ENCODE measurements at regions not wholly inside any gene's neighbourhood (a gene's known extent, or its start where the extent isn't known, plus 50 kb on each side); places are given as distances from the start of the nearest gene placed in this dataset.
"Not testable (repeated sequence)": the region's sequence is repeated elsewhere in the genome, so short reads cannot be mapped to it uniquely, and the experiment has no call there.

- intact Hi-C loops (cut with micrococcal nuclease); CTCF ChIA-PET; H3K18ac ChIP-seq (ENCODE audit: low read depth, low read length); BruUV-seq (replicated peaks); H2BK120ac ChIP-seq (ENCODE audit: low read depth, low read length); H3K79me1 ChIP-seq (ENCODE audit: low read depth in 1 of 2, low read length in 2 of 2); H3K4me2 ChIP-seq (ENCODE audit: low read depth, low read length); in situ Hi-C loops (cut with MboI; ENCODE audit: low sequenced_read_pairs); dilution Hi-C loops (cut with HindIII; ENCODE audit: low sequenced_read_pairs, unreplicated experiment); H2BK5ac ChIP-seq (ENCODE audit: low read depth, low read length, poor library complexity, severe bottlenecking); H3K36me3 ChIP-seq (ENCODE audit: control insufficient read depth, insufficient read depth, low read length); H3K4me1 ChIP-seq (ENCODE audit: control insufficient read depth, insufficient read depth, low read length); H4K8ac ChIP-seq (ENCODE audit: low read depth in 2 of 2, low read length in 2 of 2); H3K4ac ChIP-seq (ENCODE audit: low read depth, low read length); H3K14ac ChIP-seq (replicated peaks; ENCODE audit: low read depth, low read length); DNase-seq; H3K4me3 ChIP-seq (ENCODE audit: insufficient read depth, low read depth, low read length); H2BK15ac ChIP-seq (ENCODE audit: low read depth, low read length); H3K9ac ChIP-seq (ENCODE audit: low read depth, low read length); H4K20me1 ChIP-seq (ENCODE audit: insufficient read depth, low read length); H2AK5ac ChIP-seq (ENCODE audit: low read depth, low read length); ATAC-seq (ENCODE audit: low read depth); H3K27me3 ChIP-seq (ENCODE audit: control insufficient read depth, insufficient read depth, low read length); H3K23ac ChIP-seq (ENCODE audit: low read depth, low read length); H3K56ac ChIP-seq (ENCODE audit: extremely low read depth, insufficient read depth, low read length); H2BK20ac ChIP-seq (ENCODE audit: low read depth, low read length); H3K9me3 ChIP-seq (ENCODE audit: control insufficient read depth, insufficient read depth, low read length); H2AK9ac ChIP-seq (replicated peaks; ENCODE audit: low read depth, low read length, poor library complexity); H3K27ac ChIP-seq (ENCODE audit: insufficient read depth, low read length); H4K91ac ChIP-seq (ENCODE audit: insufficient read depth, low read depth, low read length); H3K9me1 ChIP-seq (ENCODE audit: insufficient read depth, low read length); H4K5ac ChIP-seq (ENCODE audit: low read depth, low read length); H2AFZ ChIP-seq (replicated peaks; ENCODE audit: low read length, poor library complexity); POLR2A ChIA-PET (ENCODE audit: unreplicated experiment): not testable (repeated sequence)
- no CpG with 5 or more reads among the region's 10 CpGs for WGBS, 2 experiments (ENCODE audit: extremely low coverage in 2 of 2, insufficient read length in 1 of 2)
Observed at GRCh38 chr16:33922914-33923313, 463.5 kb downstream of the TP53TG3F start.

- H3K27me3 ChIP-seq (ENCODE audit: control insufficient read depth, insufficient read depth, low read length); H3K9me1 ChIP-seq (ENCODE audit: insufficient read depth, low read length); H2BK15ac ChIP-seq (ENCODE audit: low read depth, low read length); H3K56ac ChIP-seq (ENCODE audit: extremely low read depth, insufficient read depth, low read length); H2BK20ac ChIP-seq (ENCODE audit: low read depth, low read length); H2AK9ac ChIP-seq (replicated peaks; ENCODE audit: low read depth, low read length, poor library complexity); BruUV-seq (replicated peaks); H3K36me3 ChIP-seq (ENCODE audit: control insufficient read depth, insufficient read depth, low read length); H3K23ac ChIP-seq (ENCODE audit: low read depth, low read length); H4K5ac ChIP-seq (ENCODE audit: low read depth, low read length); DNase-seq; ATAC-seq (ENCODE audit: low read depth); H4K91ac ChIP-seq (ENCODE audit: insufficient read depth, low read depth, low read length); POLR2A ChIA-PET (ENCODE audit: unreplicated experiment); H3K9ac ChIP-seq (ENCODE audit: low read depth, low read length); CTCF ChIA-PET; H2BK120ac ChIP-seq (ENCODE audit: low read depth, low read length); H3K9me3 ChIP-seq (ENCODE audit: control insufficient read depth, insufficient read depth, low read length); H3K4me2 ChIP-seq (ENCODE audit: low read depth, low read length); in situ Hi-C loops (cut with MboI; ENCODE audit: low sequenced_read_pairs); H3K4ac ChIP-seq (ENCODE audit: low read depth, low read length); H4K8ac ChIP-seq (ENCODE audit: low read depth in 2 of 2, low read length in 2 of 2); H2AFZ ChIP-seq (replicated peaks; ENCODE audit: low read length, poor library complexity); intact Hi-C loops (cut with micrococcal nuclease); H3K27ac ChIP-seq (ENCODE audit: insufficient read depth, low read length); H3K18ac ChIP-seq (ENCODE audit: low read depth, low read length); H3K14ac ChIP-seq (replicated peaks; ENCODE audit: low read depth, low read length); H2BK5ac ChIP-seq (ENCODE audit: low read depth, low read length, poor library complexity, severe bottlenecking); H2AK5ac ChIP-seq (ENCODE audit: low read depth, low read length); H3K79me1 ChIP-seq (ENCODE audit: low read depth in 1 of 2, low read length in 2 of 2); H3K4me3 ChIP-seq (ENCODE audit: insufficient read depth, low read depth, low read length); dilution Hi-C loops (cut with HindIII; ENCODE audit: low sequenced_read_pairs, unreplicated experiment); H4K20me1 ChIP-seq (ENCODE audit: insufficient read depth, low read length); H3K4me1 ChIP-seq (ENCODE audit: control insufficient read depth, insufficient read depth, low read length): not testable (repeated sequence)
- WGBS, 2 experiments (ENCODE audit: extremely low coverage in 2 of 2, insufficient read length in 1 of 2): no CpG with 5 or more reads among the region's 39 CpGs
Observed at GRCh38 chr16:33928026-33928425, 468.6 kb downstream of the TP53TG3F start.

All from IMR-90 (cell line).